OCI-LY3 (cell line): ENCODE measurements at regions not wholly inside any gene's neighbourhood (a gene's known extent, or its start where the extent isn't known, plus 50 kb on each side); places are given as distances from the start of the nearest gene placed in this dataset.

ENCODE experiments used
- CTCF ChIP-seq: fragments of 200-600, 300-600 bp; sonication (generic); IDR thresholded peaks from 2 replicates; pipeline ENCODE4 v1.5.1; 2014; ENCODE audit warnings: antibody characterized with exemption, low read length, low read depth
- EZH2phosphoT487 ChIP-seq: fragments of 200-600 bp; shearing (Covaris generic); IDR thresholded peaks from 2 replicates; pipeline ENCODE4 v1.6.1; 2018; ENCODE audit warnings: antibody characterized with exemption, mixed run types, low read depth

GRCh38 chr6:21524201-21524600 lies 69.3 kb upstream of the SOX4 start:
- TF ChIP-seq CTCF: no peak
- TF ChIP-seq EZH2phosphoT487: no peak
